Endodermal cell (in vitro differentiated cells): ENCODE measurements at regions not wholly inside any gene's neighbourhood (a gene's known extent, or its start where the extent isn't known, plus 50 kb on each side); places are given as distances from the start of the nearest gene placed in this dataset.
"Not testable (repeated sequence)": the region's sequence is repeated elsewhere in the genome, so short reads cannot be mapped to it uniquely, and the experiment has no call there.

Experiments
- DNase-seq: peaks from one replicate; pipeline ENCODE4 v3.0.0-alpha.2; 2017
- H3K27ac ChIP-seq: 2 replicates; pipeline ENCODE4 v1.5.1; 2013; ENCODE audit warnings: mild to moderate bottlenecking, low read depth, low read length, moderate library complexity
- H3K27me3 ChIP-seq: 2 replicates; pipeline ENCODE4 v1.6.1; 2013; ENCODE audit warnings: mild to moderate bottlenecking, low read length, moderate library complexity; ENCODE audit not compliant: insufficient read depth, control insufficient read depth, poor library complexity, severe bottlenecking
- H3K36me3 ChIP-seq: 2 replicates; pipeline ENCODE4 v1.7.0; 2013; ENCODE audit warnings: mild to moderate bottlenecking, low read length, moderate library complexity; ENCODE audit not compliant: control insufficient read depth, insufficient read depth
- H3K4me1 ChIP-seq: one replicate; pipeline ENCODE4 v1.7.0; 2013; ENCODE audit warnings: low read length; ENCODE audit not compliant: control insufficient read depth, insufficient read depth
- H3K4me3 ChIP-seq: 2 replicates; pipeline ENCODE4 v1.5.1; 2013; ENCODE audit warnings: mild to moderate bottlenecking, low read length, moderate library complexity
- H3K9ac ChIP-seq: 2 replicates; pipeline ENCODE4 v1.6.1; 2013; ENCODE audit warnings: mild to moderate bottlenecking, low read length, moderate library complexity; ENCODE audit not compliant: poor library complexity, severe bottlenecking; ENCODE audit errors: extremely low read depth
- H3K9me3 ChIP-seq: 2 replicates; pipeline ENCODE4 v1.6.1; 2013; ENCODE audit warnings: mild to moderate bottlenecking, low read length, moderate library complexity; ENCODE audit not compliant: control insufficient read depth
- H3K27ac Mint-ChIP-seq: 2 replicates; pipeline ENCODE4 v1.8.0; 2020; ENCODE audit warnings: mixed read lengths
- H3K27me3 Mint-ChIP-seq: 2 replicates; pipeline ENCODE4 v1.8.0; 2021; ENCODE audit warnings: mild to moderate bottlenecking, mixed read lengths; ENCODE audit not compliant: insufficient read depth
- H3K36me3 Mint-ChIP-seq: 2 replicates; pipeline ENCODE4 v1.8.0; 2020; ENCODE audit warnings: low read depth, mixed read lengths
- H3K4me1 Mint-ChIP-seq: 2 replicates; pipeline ENCODE4 v1.8.0; 2020; ENCODE audit warnings: mixed read lengths
- H3K4me3 Mint-ChIP-seq: 2 replicates; pipeline ENCODE4 v1.8.0; 2020; ENCODE audit warnings: mild to moderate bottlenecking, moderate library complexity, mixed read lengths
- H3K9me3 Mint-ChIP-seq: 2 replicates; pipeline ENCODE4 v1.8.0; 2020; ENCODE audit warnings: mild to moderate bottlenecking, mixed read lengths
- CTCF ChIP-seq: fragments of 200-600 bp; sonication (generic); conservative IDR thresholded peaks from 2 replicates; pipeline ENCODE4 v1.5.0; 2021; ENCODE audit warnings: antibody characterized with exemption, mild to moderate bottlenecking
- WGBS, 2 experiments: methylation state at CpG; one replicate each; pipeline versions ENCODE4 v1.1.5 to v1.1.7; 2013; ENCODE audit warnings: missing lambda C conversion rate in 2 of 2, mixed read lengths in 1 of 2; ENCODE audit not compliant: insufficient coverage in 1 of 2, insufficient read length in 1 of 2; 5-methylcytosine and 5-hydroxymethylcytosine counted together

- DNase-seq = peak; percentile 86
- Mint-ChIP-seq H3K4me1 (peaks cover 2% of the 10 kb centered on the region), H3K27ac (no peak overlapping the region), H3K9me3 (no peaks in the 10 kb centered on the region), H3K36me3 (no peaks in the 10 kb centered on the region), H3K27me3 (peaks cover 19% of the 10 kb centered on the region), H3K4me3 (no peak overlapping the region)
- WGBS, 2 experiments = 70 to 87% methylated on average over 8 to 13 of the region's 14 CpGs
- Histone ChIP-seq H3K9me3 (no peaks in the 10 kb centered on the region), H3K27me3 (no peaks in the 10 kb centered on the region), H3K27ac (no peak overlapping the region), H3K4me1 (no peaks in the 10 kb centered on the region), H3K9ac (no peak overlapping the region), H3K36me3 (no peaks in the 10 kb centered on the region), H3K4me3 (no peak overlapping the region)
- TF ChIP-seq CTCF = peak; percentile 57
These were observed 272.0 kb upstream of the SFSWAP start for GRCh38 chr12:131438881-131439280.

GRCh38 chr12:131439752-131440151 lies 271.1 kb upstream of the SFSWAP start:
- not testable (repeated sequence) for H3K36me3 Mint-ChIP-seq, H3K27me3 ChIP-seq, H3K9me3 Mint-ChIP-seq, H3K4me1 Mint-ChIP-seq, H3K9ac ChIP-seq, H3K36me3 ChIP-seq, DNase-seq, H3K4me1 ChIP-seq, H3K4me3 Mint-ChIP-seq, H3K27ac ChIP-seq, H3K9me3 ChIP-seq, H3K4me3 ChIP-seq, H3K27ac Mint-ChIP-seq
- no CpG with 5 or more reads among the region's 8 CpGs for WGBS, 2 experiments
- H3K27me3 Mint-ChIP-seq = peaks cover 12% of the 10 kb centered on the region

- H3K36me3 Mint-ChIP-seq, DNase-seq, H3K9me3 Mint-ChIP-seq, H3K27ac Mint-ChIP-seq, H3K4me3 Mint-ChIP-seq, H3K4me3 ChIP-seq, H3K9me3 ChIP-seq, H3K4me1 ChIP-seq, H3K27me3 Mint-ChIP-seq, H3K27ac ChIP-seq, H3K36me3 ChIP-seq, H3K27me3 ChIP-seq, H3K4me1 Mint-ChIP-seq, H3K9ac ChIP-seq: not testable (repeated sequence)
- 93% methylated on average over 3 of the region's 21 CpGs; no CpG with 5 or more reads in 1 of the 2 experiments for whole genome bisulfite sequencing, 2 experiments
These were observed 270.5 kb upstream of the SFSWAP start for GRCh38 chr12:131440209-131441059.

- peak; percentile 75 for DNase-seq
- 94 to 100% methylated on average over 1 to 5 of the region's 6 CpGs for WGBS, 2 experiments
- H3K4me3 Mint-ChIP-seq = no peak overlapping the region
These were observed 269.9 kb upstream of the SFSWAP start for GRCh38 chr12:131441060-131441396.

More at GRCh38 chr12:131441060-131441396, 269.9 kb upstream of the SFSWAP start:
- H3K9me3 ChIP-seq = no peaks in the 10 kb centered on the region
- Mint-ChIP-seq H3K27me3 (peaks cover 6% of the 10 kb centered on the region), H3K36me3 (no peaks in the 10 kb centered on the region), H3K4me1 (peaks cover 2% of the 10 kb centered on the region), H3K9me3 (no peaks in the 10 kb centered on the region), H3K27ac (no peak overlapping the region)
- H3K4me1 ChIP-seq = no peaks in the 10 kb centered on the region
- no peak overlapping the region for H3K9ac ChIP-seq
- H3K27me3 ChIP-seq = no peaks in the 10 kb centered on the region
- H3K36me3 ChIP-seq = no peaks in the 10 kb centered on the region
- no peak overlapping the region for H3K4me3 ChIP-seq
- H3K27ac ChIP-seq = no peak overlapping the region
- no peak for TF ChIP-seq CTCF
